Ramos (cell line): ENCODE measurements at regions not wholly inside any gene's neighbourhood (a gene's known extent, or its start where the extent isn't known, plus 50 kb on each side); places are given as distances from the start of the nearest gene placed in this dataset.

Experiments used
- in situ Hi-C: fragments of 300-500 bp; cut with MboI; formaldehyde crosslinking; loops from one replicate; pipeline ENCODE4 v1.14.3; 2022; ENCODE audit warnings: low sequenced_read_pairs; ENCODE audit not compliant: unreplicated experiment

- in situ Hi-C loops = no loop called here
These were observed 83.5 kb upstream of the GPC1 start for GRCh38 chr2:240351826-240352426.

DNA sequence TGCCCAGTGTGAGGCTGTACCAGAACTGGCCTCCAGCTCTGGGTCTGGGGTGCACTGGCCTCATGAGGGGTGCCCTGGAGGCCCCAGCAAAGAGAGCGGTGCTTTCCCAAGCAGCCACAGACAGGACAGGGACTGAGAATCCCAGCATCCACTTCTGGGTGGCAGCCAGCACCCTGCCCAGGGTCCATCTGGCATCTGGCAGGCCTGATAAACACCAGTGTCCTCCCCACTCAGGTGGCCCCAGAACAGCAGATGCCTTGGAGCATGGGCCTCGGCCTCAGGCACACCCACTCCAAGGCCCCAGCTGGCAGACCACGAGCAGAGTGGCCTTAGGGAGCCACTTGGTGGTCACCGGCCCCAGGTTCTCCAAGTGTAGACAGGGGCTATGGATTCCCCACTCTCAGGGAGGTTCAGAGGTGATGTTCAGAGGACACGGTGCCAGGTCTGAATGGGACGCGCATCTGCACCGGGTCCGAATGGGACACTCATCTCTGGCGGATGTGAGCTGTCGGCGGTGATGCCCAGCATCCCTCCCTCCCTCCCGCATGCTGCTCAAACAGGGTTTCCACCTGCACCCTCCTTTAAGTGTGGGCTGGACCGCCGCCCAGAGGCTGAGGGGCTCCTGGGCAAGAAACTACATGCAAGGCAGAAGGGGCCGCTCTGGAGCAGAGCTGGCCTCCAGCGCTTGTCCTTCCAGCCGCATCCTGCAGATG lies 82.2 kb upstream of the GPC1 start:
- in situ Hi-C loops = no loop called here

DNA sequence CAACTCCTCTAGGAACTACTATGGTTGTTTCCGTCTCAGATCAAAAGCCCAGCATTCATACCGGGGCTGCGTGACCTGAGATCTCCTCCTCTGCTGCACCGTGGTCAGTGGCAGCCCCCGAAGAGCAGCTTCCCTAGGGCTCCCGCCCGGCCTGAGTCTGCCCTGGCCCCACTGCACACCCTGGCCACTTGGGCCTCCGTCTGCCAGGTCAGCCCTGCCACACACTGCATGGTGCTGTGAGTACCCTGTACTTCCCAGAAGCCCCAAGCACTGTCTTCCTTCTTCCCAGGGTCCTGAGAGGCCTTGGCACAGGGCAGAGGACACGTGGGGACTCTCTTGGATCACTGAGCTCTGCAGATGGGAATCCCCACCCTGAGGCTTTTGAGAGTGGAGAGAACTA lies 81.5 kb upstream of the GPC1 start:
- in situ Hi-C loops = no loop called here

GRCh38 chr2:240355001-240355891 lies 80.2 kb upstream of the GPC1 start:
- in situ Hi-C loops = no loop called here

- in situ Hi-C loops = no loop called here
These were observed 79.5 kb upstream of the GPC1 start for GRCh38 chr2:240355962-240356361.

DNA sequence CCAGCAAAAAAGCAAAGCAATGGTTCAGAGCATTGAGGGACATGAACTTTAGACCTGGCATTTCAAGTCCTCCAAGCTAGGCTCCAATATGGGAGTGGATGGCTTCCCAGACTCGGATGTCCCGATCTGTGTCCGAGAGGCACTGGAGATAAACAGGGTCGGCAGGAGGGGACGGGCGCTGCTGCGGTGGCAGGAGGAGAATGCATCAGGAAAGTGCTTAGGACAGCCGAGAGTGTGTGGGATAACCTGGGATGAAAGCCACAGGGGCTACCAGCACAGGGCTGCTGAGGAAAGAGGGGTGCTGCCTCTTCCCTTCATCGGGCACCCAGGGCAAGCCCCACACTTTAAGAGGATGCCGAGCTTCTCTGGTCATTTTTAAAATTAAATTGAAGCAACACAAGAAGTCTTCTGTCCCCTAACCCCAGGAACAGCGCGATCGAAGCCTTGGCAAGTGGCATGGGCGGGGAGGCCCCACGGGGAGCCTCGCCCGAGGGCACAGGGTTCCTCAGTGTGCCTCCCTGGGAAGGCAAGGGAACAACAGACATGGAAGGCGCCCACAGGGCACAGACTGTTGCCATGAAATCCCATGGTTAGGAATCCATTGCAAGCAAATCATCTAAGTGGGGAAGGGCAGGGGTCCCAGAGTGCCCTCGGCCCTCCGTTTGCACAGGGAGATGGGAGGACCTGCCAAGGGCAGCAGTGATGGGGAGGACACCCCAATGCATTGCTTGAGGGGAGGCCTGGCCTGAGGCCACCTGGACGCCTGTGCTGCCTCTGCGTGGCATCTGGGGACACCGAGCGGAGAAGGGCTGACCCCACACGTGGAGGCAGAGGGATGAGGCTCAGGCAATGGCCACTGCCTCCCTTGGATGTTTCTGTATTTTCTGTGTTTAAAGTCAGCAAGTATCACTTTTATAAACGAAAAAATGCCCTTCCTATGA lies 78.5 kb upstream of the GPC1 start:
- in situ Hi-C loops = no loop called here

GRCh38 chr2:240357641-240358012 lies 77.8 kb upstream of the GPC1 start:
- in situ Hi-C loops = no loop called here

- in situ Hi-C loops = no loop called here
These were observed 77.4 kb upstream of the GPC1 start for GRCh38 chr2:240358080-240358479.

DNA sequence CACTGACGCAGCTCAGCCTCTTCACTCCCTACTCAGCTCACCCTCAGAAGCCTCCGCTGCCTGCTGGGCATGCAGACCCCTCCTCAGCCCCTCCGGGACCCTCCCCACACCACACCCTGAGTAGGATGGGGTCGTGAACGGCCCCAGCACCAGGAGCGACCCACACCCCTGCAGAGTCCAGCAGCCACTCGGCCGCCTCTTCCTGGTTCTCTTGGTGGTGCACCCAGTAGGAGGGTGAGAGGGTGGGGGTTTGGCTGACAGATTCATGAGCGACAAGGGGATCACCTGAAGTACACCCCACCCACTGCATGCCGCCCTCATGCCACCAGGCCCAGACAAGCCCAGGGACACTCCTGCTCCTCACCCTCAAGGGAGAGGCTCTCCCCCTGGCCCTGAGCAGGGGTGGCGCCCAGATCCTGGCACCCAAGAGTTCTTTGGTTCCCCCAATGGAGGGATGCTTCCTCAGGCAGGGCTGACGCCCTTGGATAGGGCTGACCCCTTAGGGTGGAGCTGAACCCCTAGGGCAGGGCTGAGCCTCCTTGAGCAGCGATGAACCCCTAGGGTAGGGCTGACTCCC lies 76.6 kb upstream of the GPC1 start:
- in situ Hi-C loops = no loop called here

GRCh38 chr2:240359695-240360094 lies 75.8 kb upstream of the GPC1 start:
- in situ Hi-C loops = no loop called here

GRCh38 chr2:240360645-240361475 lies 74.6 kb upstream of the GPC1 start:
- in situ Hi-C loops = no loop called here

- in situ Hi-C loops = no loop called here
These were observed 73.2 kb upstream of the GPC1 start for GRCh38 chr2:240362216-240362755.

DNA sequence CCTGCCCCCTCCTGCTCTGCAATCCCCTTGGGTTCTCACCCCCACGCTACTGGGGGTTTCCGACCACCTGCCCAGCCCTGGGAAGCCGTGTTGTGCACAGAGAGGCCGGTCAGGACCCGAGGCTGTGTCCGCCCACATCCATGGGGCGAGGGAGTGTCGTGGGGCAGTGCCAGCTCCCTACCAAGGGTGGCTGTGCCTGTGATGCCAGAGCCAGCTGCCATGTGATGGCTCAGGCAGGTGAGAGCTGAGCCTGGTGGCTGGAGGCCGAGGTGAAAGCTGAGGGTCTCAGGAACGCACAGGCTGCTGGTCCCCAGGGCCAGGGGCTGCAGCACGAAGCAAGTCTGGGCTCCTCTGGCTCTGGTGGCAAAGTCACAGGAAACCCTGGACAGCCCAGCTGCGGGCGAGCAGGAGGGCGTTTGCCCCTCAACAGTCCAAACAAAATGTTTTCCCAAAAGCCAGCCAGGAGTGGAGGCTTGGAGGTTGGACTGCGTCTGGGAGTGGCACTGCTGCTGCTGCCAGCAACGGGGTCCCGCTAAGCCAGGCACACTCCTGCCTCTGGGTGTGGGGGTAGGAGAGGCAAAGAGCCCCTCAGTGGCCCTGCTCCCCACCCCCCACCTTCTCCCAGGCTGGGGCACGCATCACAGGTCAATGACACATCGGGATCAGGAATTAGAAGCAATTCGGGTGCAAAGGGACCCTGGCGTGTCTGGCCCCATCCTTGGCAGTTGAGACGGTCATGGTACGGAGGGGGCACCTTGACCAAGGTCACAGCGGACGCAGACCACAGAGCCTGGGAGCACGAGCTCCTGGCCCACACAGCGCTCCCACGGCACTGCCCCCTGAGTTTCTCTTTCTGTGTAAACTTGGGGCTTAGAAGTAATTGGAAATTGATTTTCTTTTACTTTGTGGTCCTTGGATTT lies 72.4 kb upstream of the GPC1 start:
- in situ Hi-C loops = no loop called here

- in situ Hi-C loops = no loop called here
These were observed 71.5 kb upstream of the GPC1 start for GRCh38 chr2:240363746-240364581.

DNA sequence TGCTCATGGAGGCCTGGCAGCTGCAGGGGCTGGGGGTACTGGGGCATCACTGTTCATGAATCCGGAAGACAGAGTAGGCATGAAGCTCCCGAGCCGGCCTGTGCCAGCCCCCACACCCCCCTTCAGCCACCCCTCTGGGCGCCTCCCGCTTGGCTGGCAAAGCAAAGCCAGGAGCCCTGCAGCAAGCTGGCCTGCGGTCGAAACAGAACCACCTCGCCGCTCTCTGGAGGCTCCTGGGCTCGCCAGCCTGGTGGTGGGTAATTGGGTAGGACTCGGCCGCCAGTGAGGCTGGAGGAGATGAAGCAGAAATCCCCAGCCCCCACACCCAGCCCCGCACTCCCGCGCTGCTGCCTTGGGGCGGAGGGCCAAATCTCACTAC lies 70.9 kb upstream of the GPC1 start:
- in situ Hi-C loops = no loop called here

- in situ Hi-C loops = no loop called here
These were observed 70.3 kb upstream of the GPC1 start for GRCh38 chr2:240364961-240365775.
